K562 (cell line): ENCODE measurements at regions not wholly inside any gene's neighbourhood (a gene's known extent, or its start where the extent isn't known, plus 50 kb on each side); places are given as distances from the start of the nearest gene placed in this dataset.

Experiments used
- ATAC-seq: fragments of 200-7000 bp; cut with Tn5 transposase; 3 replicates; pipeline ENCODE4 v1.9.1; 2020; ENCODE audit warnings: moderate library complexity
- BruUV-seq: library from RNA; stranded (reverse); fragments of 400-500 nt; replicated peaks from 2 replicates; lab custom pipeline; 2021; lab: Mats Ljungman, UMichigan
- CTCF ChIA-PET: fragments of 300-600 bp; formaldehyde crosslinking; extraction: SDS; loops from one replicate; lab custom pipeline; 2021; ENCODE audit warnings: low intra/inter-chr PET ratio; lab: Yijun Ruan, JAX
- POLR2A ChIA-PET: fragments of 300-600, 350-650 bp; sonication (Branson Sonifier 250); formaldehyde crosslinking; extraction: SDS; loops from one replicate; lab custom pipeline; 2021; ENCODE audit warnings: antibody characterized with exemption, inconsistent platforms; lab: Yijun Ruan, JAX
- DNase-seq, 4 experiments: peaks; one replicate each; pipeline versions ENCODE4 v3.0.0 to v3.0.0-alpha.2; 2011 to 2018; ENCODE audit warnings: low spot score in 3 of 4, mixed read lengths in 3 of 4; ENCODE audit errors: extremely low read depth in 1 of 4
- FAIRE-seq: peaks from 2 replicates; lab custom pipeline; 2011; peaks lifted over from hg19 to GRCh38; lab: Jason Lieb, UNC
- H2AFZ ChIP-seq: 2 replicates; pipeline ENCODE4 v1.6.0; 2011; ENCODE audit warnings: low read depth, low read length, control low read depth, inconsistent platforms
- H3K27ac ChIP-seq: fragments of 200-600 bp; 3 replicates; pipeline ENCODE4 v1.8.0; 2011; ENCODE audit warnings: low read depth, mild to moderate bottlenecking, control low read depth, inconsistent platforms, low read length, moderate library complexity, mixed read lengths; ENCODE audit errors: extremely low read depth
- H3K27me3 ChIP-seq, 2 experiments: fragments of 300-600 bp in 1 of 2; 2 replicates in 1 of 2; 3 replicates in 1 of 2; pipeline versions ENCODE4 v1.6.0 to v1.8.0; 2011; ENCODE audit warnings: inconsistent platforms in 2 of 2, low read length in 2 of 2, mild to moderate bottlenecking in 1 of 2, mixed read lengths in 1 of 2, moderate library complexity in 1 of 2; ENCODE audit not compliant: control insufficient read depth in 2 of 2, insufficient read depth in 2 of 2
- H3K36me3 ChIP-seq: fragments of 300-600 bp; 3 replicates; pipeline ENCODE4 v1.8.0; 2011; ENCODE audit warnings: mild to moderate bottlenecking, low read length, inconsistent platforms; ENCODE audit not compliant: control insufficient read depth, insufficient read depth
- H3K4me1 ChIP-seq, 2 experiments: fragments of 200-600 bp in 1 of 2; replicated peaks in 1 of 2; 2 replicates in 1 of 2; 3 replicates in 1 of 2; pipeline versions ENCODE4 v1.5.1 to v1.8.0; 2011; ENCODE audit warnings: inconsistent platforms in 2 of 2, low read length in 2 of 2, mild to moderate bottlenecking in 1 of 2, mixed read lengths in 1 of 2, moderate library complexity in 1 of 2; ENCODE audit not compliant: control insufficient read depth in 2 of 2, insufficient read depth in 2 of 2
- H3K4me2 ChIP-seq: 2 replicates; pipeline ENCODE4 v1.6.1; 2011; ENCODE audit warnings: low read length, control low read depth, inconsistent platforms, mixed read lengths; ENCODE audit not compliant: insufficient read depth
- H3K4me3 ChIP-seq: fragments of 200-600 bp; sonication (generic), shearing (Covaris generic); 2 replicates; pipeline ENCODE4 v1.5.1; 2016; ENCODE audit warnings: control low read depth, inconsistent platforms
- H3K79me2 ChIP-seq: fragments of 200-600 bp; 3 replicates; pipeline ENCODE4 v1.8.0; 2011; ENCODE audit warnings: low read length, inconsistent platforms; ENCODE audit not compliant: control insufficient read depth, insufficient read depth
- H3K9ac ChIP-seq, 2 experiments: 2 replicates each; pipeline versions ENCODE4 v1.6.0 to v1.6.1; 2011; ENCODE audit warnings: low read depth in 2 of 2, low read length in 2 of 2, control low read depth in 1 of 2, inconsistent platforms in 1 of 2, mild to moderate bottlenecking in 1 of 2, mixed read lengths in 1 of 2; ENCODE audit not compliant: insufficient read depth in 1 of 2
- H3K9me1 ChIP-seq: one replicate; pipeline ENCODE4 v1.6.0; 2011; ENCODE audit warnings: inconsistent platforms, mild to moderate bottlenecking, low read length, moderate library complexity; ENCODE audit not compliant: control insufficient read depth, insufficient read depth
- H3K9me3 ChIP-seq: replicated peaks from 2 replicates; pipeline ENCODE4 v1.5.1; 2011; ENCODE audit warnings: low read depth, low read length, inconsistent platforms; ENCODE audit not compliant: control insufficient read depth, insufficient read depth
- H4K20me1 ChIP-seq: replicated peaks from 2 replicates; pipeline ENCODE4 v1.6.1; 2011; ENCODE audit warnings: low read length, inconsistent platforms, mixed read lengths; ENCODE audit not compliant: control insufficient read depth, insufficient read depth
- CBX3 ChIP-seq, 2 experiments: IDR thresholded peaks; 1 replicate in 1 of 2; 2 replicates in 1 of 2; pipeline ENCODE4 v1.6.1; 2012; ENCODE audit warnings: inconsistent platforms in 2 of 2, low read length in 2 of 2, borderline replicate concordance in 1 of 2, control low read depth in 1 of 2
- CBX5 ChIP-seq: IDR thresholded peaks from 2 replicates; pipeline ENCODE4 v1.6.1; 2014; ENCODE audit warnings: low read depth, borderline replicate concordance
- CREB1 ChIP-seq, 2 experiments: sonication (generic) in 1 of 2; formaldehyde crosslinking in 1 of 2; IDR thresholded peaks; 2 replicates each; pipeline versions ENCODE4 v1.6.1 to v1.8.0; 2012 to 2022; ENCODE audit warnings: inconsistent platforms in 1 of 2, mild to moderate bottlenecking in 1 of 2, missing genetic modification reagents in 1 of 2, moderate library complexity in 1 of 2
- SIX5 ChIP-seq, 2 experiments: IDR thresholded peaks; 2 replicates each; pipeline ENCODE4 v1.6.1; 2011; ENCODE audit warnings: low read length in 2 of 2, borderline replicate concordance in 1 of 2, low read depth in 1 of 2, mild to moderate bottlenecking in 1 of 2, moderate library complexity in 1 of 2; ENCODE audit not compliant: insufficient read depth in 1 of 2
- SRSF9 ChIP-seq: fragments of 200-400 bp; formaldehyde crosslinking; IDR thresholded peaks from 2 replicates; pipeline ENCODE4 v1.6.1; 2017; ENCODE audit warnings: low read depth, low read length, borderline replicate concordance
- ZBED1 ChIP-seq: IDR thresholded peaks from 2 replicates; pipeline ENCODE4 v1.6.1; 2014
- ZBTB17 ChIP-seq: fragments of 450-650 bp; formaldehyde crosslinking; IDR thresholded peaks from 2 replicates; pipeline ENCODE4 v1.4.0; 2020; ENCODE audit warnings: mild to moderate bottlenecking
- ZFP36 ChIP-seq: fragments of 150-350 bp; IDR thresholded peaks from 2 replicates; pipeline ENCODE4 v1.6.1; 2018; ENCODE audit warnings: low read length, low read depth; ENCODE audit not compliant: partially characterized antibody
- ZNF124 ChIP-seq: sonication (generic); formaldehyde crosslinking; IDR thresholded peaks from 2 replicates; pipeline ENCODE4 v1.8.1; 2022; ENCODE audit warnings: missing genetic modification reagents
- WGBS: fragments of 100-300 bp; shearing (Covaris generic); methylation state at CpG from one replicate; pipeline ENCODE4 v1.1.6; 2016; ENCODE audit warnings: low coverage, mixed read lengths; ENCODE audit not compliant: insufficient coverage; ENCODE audit errors: missing lambda C conversion rate; 5-methylcytosine and 5-hydroxymethylcytosine counted together
- in situ Hi-C: fragments of 300-500 bp; cut with MboI; formaldehyde crosslinking; loops from 4 replicates; pipeline ENCODE4 v1.15.0; 2018; ENCODE audit warnings: inconsistent platforms, mixed read lengths
- intact Hi-C: fragments of 100-400 bp; cut with micrococcal nuclease; formaldehyde crosslinking; loops from 2 replicates; pipeline ENCODE4 v1.14.2; 2022
- TF ChIP-seq, protein P1 (sequence below): sonication (generic); formaldehyde crosslinking; IDR thresholded peaks from 2 replicates; pipeline ENCODE4 v1.8.1; 2023; ENCODE audit warnings: mild to moderate bottlenecking, missing genetic modification reagents
- TF ChIP-seq, protein P2 (sequence below), 2 experiments: fragments of 450-650 bp; IDR thresholded peaks; 2 replicates each; pipeline ENCODE4 v1.6.1; 2018; ENCODE audit warnings: mild to moderate bottlenecking in 2 of 2, low read depth in 1 of 2; ENCODE audit not compliant: partially characterized antibody in 2 of 2
- TF ChIP-seq, protein P3 (sequence below): fragments of 250-450 bp; sonication (Bioruptor Pico); IDR thresholded peaks from 2 replicates; pipeline ENCODE4 v1.5.0; 2020; ENCODE audit warnings: mild to moderate bottlenecking, borderline replicate concordance
- TF ChIP-seq, protein P4 (sequence below), 2 experiments: fragments of 250-450 bp in 1 of 2; fragments of 450-650 bp in 1 of 2; sonication (Bioruptor Pico) in 1 of 2; IDR thresholded peaks; 2 replicates each; pipeline versions ENCODE4 v1.6.1 to v1.8.0; 2016 to 2021; ENCODE audit warnings: mild to moderate bottlenecking in 2 of 2, moderate library complexity in 2 of 2, missing compliant biosample characterization in 1 of 2, missing genetic modification characterization in 1 of 2

DNA sequence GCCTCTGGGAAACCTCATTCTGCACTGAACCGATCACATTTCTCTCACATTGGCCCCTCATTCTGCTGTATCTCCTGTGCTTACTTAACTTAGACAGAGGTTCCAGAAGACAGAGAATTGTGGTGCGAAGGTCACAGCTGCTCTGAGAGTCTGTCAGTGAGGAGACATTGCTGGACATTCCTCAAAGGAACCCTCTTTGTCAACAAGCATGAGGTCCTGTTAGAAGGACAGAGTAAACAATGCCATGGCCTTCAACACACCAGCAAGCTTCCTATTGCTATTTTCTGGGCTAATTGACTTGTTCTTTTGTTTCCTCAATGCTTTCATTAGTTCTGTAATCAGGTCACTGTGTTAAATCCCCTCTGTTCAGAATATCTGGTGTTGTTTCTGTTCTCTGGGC lies 109.3 kb upstream of the FZD8 start:
- intact Hi-C loops (loop anchor here (10.0 kb wide), 1 partner anchor 107 kb away; the partner anchor contains the start of gene FZD8), in situ Hi-C loops (no loop called here)
- no peak overlapping the region for H3K4me2 ChIP-seq
- H3K36me3 ChIP-seq: no peaks in the 10 kb centered on the region
- ATAC-seq (no peak), DNase-seq (no peak), FAIRE-seq (no peak)
- H3K27me3 ChIP-seq: no peaks in the 10 kb centered on the region
- no peaks in the 10 kb centered on the region for H4K20me1 ChIP-seq
- 0% methylated on average over 2 of the region's 2 CpGs for WGBS
- no peaks in the 10 kb centered on the region for H3K4me1 ChIP-seq
- H2AFZ ChIP-seq: no peak overlapping the region
- no peak overlapping the region for H3K27ac ChIP-seq
- no peaks in the 10 kb centered on the region for H3K9me1 ChIP-seq
- no peak overlapping the region for H3K4me3 ChIP-seq
- no peaks in the 10 kb centered on the region for H3K9me3 ChIP-seq
- CTCF ChIA-PET: no interaction called here
- H3K9ac ChIP-seq: no peak overlapping the region
- no TSS peak for BruUV-seq
- no peaks in the 10 kb centered on the region for H3K79me2 ChIP-seq
- POLR2A ChIA-PET: no interaction called here
- TF ChIP-seq SRSF9 (no peak), CREB1 (IDR thresholded peaks at IDR 0.05) (no peak), CREB1 (CRISPR knock-in tag; IDR thresholded peaks at IDR 0.05) (no peak), CBX5 (no peak), ZBED1 (no peak), ZNF124 (no peak), SIX5 (IDR thresholded peaks at IDR 0.05; ENCODE audit: borderline replicate concordance in 1 of 2, insufficient read depth in 1 of 2, low read depth in 1 of 2, low read length in 2 of 2) (no peak), CBX3 (IDR thresholded peaks at IDR 0.05; ENCODE audit: borderline replicate concordance in 1 of 2, low read length in 2 of 2) (no peak), ZFP36 (no peak), ZBTB17 (no peak)
- TF ChIP-seq, protein P1, sequence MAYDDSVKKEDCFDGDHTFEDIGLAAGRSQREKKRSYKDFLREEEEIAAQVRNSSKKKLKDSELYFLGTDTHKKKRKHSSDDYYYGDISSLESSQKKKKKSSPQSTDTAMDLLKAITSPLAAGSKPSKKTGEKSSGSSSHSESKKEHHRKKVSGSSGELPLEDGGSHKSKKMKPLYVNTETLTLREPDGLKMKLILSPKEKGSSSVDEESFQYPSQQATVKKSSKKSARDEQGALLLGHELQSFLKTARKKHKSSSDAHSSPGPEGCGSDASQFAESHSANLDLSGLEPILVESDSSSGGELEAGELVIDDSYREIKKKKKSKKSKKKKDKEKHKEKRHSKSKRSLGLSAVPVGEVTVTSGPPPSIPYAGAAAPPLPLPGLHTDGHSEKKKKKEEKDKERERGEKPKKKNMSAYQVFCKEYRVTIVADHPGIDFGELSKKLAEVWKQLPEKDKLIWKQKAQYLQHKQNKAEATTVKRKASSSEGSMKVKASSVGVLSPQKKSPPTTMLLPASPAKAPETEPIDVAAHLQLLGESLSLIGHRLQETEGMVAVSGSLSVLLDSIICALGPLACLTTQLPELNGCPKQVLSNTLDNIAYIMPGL: no peak
- TF ChIP-seq, protein P2, sequence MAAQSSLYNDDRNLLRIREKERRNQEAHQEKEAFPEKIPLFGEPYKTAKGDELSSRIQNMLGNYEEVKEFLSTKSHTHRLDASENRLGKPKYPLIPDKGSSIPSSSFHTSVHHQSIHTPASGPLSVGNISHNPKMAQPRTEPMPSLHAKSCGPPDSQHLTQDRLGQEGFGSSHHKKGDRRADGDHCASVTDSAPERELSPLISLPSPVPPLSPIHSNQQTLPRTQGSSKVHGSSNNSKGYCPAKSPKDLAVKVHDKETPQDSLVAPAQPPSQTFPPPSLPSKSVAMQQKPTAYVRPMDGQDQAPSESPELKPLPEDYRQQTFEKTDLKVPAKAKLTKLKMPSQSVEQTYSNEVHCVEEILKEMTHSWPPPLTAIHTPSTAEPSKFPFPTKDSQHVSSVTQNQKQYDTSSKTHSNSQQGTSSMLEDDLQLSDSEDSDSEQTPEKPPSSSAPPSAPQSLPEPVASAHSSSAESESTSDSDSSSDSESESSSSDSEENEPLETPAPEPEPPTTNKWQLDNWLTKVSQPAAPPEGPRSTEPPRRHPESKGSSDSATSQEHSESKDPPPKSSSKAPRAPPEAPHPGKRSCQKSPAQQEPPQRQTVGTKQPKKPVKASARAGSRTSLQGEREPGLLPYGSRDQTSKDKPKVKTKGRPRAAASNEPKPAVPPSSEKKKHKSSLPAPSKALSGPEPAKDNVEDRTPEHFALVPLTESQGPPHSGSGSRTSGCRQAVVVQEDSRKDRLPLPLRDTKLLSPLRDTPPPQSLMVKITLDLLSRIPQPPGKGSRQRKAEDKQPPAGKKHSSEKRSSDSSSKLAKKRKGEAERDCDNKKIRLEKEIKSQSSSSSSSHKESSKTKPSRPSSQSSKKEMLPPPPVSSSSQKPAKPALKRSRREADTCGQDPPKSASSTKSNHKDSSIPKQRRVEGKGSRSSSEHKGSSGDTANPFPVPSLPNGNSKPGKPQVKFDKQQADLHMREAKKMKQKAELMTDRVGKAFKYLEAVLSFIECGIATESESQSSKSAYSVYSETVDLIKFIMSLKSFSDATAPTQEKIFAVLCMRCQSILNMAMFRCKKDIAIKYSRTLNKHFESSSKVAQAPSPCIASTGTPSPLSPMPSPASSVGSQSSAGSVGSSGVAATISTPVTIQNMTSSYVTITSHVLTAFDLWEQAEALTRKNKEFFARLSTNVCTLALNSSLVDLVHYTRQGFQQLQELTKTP (IDR thresholded peaks at IDR 0.05; ENCODE audit: low read depth in 1 of 2, partially characterized antibody in 2 of 2): no peak
- TF ChIP-seq, protein P3, sequence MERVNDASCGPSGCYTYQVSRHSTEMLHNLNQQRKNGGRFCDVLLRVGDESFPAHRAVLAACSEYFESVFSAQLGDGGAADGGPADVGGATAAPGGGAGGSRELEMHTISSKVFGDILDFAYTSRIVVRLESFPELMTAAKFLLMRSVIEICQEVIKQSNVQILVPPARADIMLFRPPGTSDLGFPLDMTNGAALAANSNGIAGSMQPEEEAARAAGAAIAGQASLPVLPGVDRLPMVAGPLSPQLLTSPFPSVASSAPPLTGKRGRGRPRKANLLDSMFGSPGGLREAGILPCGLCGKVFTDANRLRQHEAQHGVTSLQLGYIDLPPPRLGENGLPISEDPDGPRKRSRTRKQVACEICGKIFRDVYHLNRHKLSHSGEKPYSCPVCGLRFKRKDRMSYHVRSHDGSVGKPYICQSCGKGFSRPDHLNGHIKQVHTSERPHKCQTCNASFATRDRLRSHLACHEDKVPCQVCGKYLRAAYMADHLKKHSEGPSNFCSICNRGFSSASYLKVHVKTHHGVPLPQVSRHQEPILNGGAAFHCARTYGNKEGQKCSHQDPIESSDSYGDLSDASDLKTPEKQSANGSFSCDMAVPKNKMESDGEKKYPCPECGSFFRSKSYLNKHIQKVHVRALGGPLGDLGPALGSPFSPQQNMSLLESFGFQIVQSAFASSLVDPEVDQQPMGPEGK: no peak
- TF ChIP-seq, protein P4, sequence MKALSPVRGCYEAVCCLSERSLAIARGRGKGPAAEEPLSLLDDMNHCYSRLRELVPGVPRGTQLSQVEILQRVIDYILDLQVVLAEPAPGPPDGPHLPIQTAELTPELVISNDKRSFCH (CRISPR knock-in tag; IDR thresholded peaks at IDR 0.05): no peak
- TF ChIP-seq, protein P4 (tag; IDR thresholded peaks at IDR 0.05): no peak
